ENCODE measurements at regions not wholly inside any gene's neighbourhood (a gene's known extent, or its start where the extent isn't known, plus 50 kb on each side); places are given as distances from the start of the nearest gene placed in this dataset.
A peak's percentile ranks its signal among the peaks of the same experiment; 100 is the strongest.

- no peak overlapping the region for H3K4me3 ChIP-seq (ENCODE audit: low read length)
- WGBS = 82% methylated on average over 2 of the region's 2 CpGs
- no peaks in the 10 kb centered on the region for H3K27me3 ChIP-seq (ENCODE audit: control insufficient read depth, insufficient read depth)
- ATAC-seq = no peak
- no peaks in the 10 kb centered on the region for H3K4me1 ChIP-seq (ENCODE audit: control insufficient read depth, insufficient read depth, low read length)
- no peak for DNase-seq
- H3K9me3 ChIP-seq (ENCODE audit: control insufficient read depth, low read length) = no peaks in the 10 kb centered on the region
- no peak overlapping the region for H3K27ac ChIP-seq (ENCODE audit: low read length)
- intact Hi-C loops (cut with DNase I) = no loop called here
Observed at GRCh38 chr6:121499666-121500065, 64.2 kb downstream of the GJA1 start.

DNA sequence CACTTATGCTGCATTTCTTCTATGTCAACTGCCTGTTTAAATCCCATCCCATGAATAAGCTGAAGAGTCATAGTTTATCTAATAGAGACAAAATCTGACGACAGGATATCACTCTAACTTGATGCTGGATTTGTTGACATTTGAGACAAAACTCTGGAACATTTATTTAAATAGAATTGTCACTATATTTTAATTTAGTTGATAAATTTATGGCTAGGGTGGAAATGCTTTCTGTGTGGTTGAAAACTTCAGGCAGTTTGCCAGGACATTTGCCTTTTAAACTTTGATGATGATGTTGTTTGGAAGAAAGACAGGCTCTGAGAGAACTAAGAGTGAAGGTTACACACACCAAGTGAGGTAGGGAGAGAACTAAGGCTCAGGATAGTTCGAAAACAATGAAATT lies 68.1 kb downstream of the GJA1 start:
- Histone ChIP-seq H3K27me3 (ENCODE audit: control insufficient read depth, insufficient read depth) (no peaks in the 10 kb centered on the region), H3K9me3 (ENCODE audit: control insufficient read depth, low read length) (no peaks in the 10 kb centered on the region), H3K4me1 (ENCODE audit: control insufficient read depth, insufficient read depth, low read length) (no peaks in the 10 kb centered on the region), H3K4me3 (ENCODE audit: low read length) (no peak overlapping the region), H3K27ac (ENCODE audit: low read length) (no peak overlapping the region)
- intact Hi-C loops (cut with DNase I) = no loop called here
- DNase-seq (no peak), ATAC-seq (no peak)
- 51% methylated on average over 2 of the region's 2 CpGs for WGBS

- H3K4me1 ChIP-seq (ENCODE audit: control insufficient read depth, insufficient read depth, low read length) = no peaks in the 10 kb centered on the region
- no peak overlapping the region for H3K27ac ChIP-seq (ENCODE audit: low read length)
- intact Hi-C loops (cut with DNase I) = no loop called here
- H3K9me3 ChIP-seq (ENCODE audit: control insufficient read depth, low read length) = no peaks in the 10 kb centered on the region
- no peaks in the 10 kb centered on the region for H3K27me3 ChIP-seq (ENCODE audit: control insufficient read depth, insufficient read depth)
- ATAC-seq (no peak), DNase-seq (no peak)
- 38% methylated on average over 1 of the region's 1 CpG for WGBS
- no peak overlapping the region for H3K4me3 ChIP-seq (ENCODE audit: low read length)
Observed at GRCh38 chr6:121504227-121504626, 68.8 kb downstream of the GJA1 start.

DNA sequence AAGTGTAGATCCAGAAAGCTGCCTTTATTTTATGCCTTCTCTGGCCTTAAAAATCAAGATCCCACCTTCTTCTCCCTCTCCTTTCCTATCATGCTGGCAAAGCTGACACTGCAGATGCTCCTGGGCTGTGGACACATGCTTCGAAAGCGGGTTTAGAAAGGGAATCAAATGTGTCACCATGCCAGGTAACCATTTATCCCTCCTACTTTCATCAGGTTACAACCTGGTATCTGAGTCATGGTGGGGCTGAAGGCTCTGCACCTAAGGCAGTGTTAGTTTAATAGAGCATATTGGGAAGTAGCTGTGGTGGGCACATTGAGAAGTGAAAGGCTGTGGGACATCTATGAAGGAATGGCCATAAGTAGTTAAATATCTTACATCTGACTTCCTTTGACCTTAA lies 69.8 kb downstream of the GJA1 start:
- 95% methylated on average over 2 of the region's 2 CpGs for WGBS
- no peak for ATAC-seq

DNA sequence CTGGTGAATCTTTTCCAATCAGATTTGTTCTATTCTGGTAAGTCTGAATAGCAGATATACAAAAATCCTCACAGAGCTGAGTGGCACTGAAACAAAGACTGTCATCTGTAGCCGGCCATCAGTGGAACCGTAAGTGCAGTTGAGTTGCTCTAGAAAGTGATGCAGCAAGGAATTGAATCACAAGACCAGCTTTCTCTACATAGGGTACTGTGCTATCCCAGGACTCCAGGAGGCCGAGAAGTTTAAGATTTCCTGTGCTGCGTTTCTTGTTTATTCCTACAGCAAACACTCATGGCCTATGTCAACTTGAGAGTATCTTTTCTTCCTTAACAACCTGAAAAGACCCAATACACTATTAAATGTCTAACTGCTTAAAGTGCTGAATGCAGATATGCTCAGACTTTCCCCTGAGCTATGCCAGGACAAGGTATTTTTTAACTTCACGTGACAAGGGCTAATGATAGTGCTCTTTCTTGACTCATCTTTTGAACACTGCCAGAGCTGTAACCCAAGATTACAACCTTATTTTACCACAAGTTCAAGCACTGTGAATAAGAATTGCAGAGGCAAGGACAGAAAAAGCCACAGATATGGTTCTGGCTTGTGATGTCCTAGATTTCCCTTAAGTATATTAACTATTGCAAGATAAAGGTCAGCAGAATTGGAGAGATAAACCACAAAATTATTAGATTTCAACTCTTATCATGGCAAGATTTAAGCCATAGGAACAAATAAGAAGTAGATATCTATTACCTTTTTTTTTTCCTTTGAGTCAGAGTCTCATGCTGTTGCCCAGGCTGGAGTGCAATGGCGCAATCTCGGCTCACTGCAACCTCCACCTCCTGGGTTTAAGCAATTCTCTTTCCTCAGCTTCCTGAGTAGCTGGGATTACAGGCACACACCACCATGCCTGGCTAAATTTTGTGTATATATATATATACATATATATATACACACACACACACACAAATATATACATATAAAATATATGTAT lies 71.6 kb downstream of the GJA1 start:
- H3K27me3 ChIP-seq (ENCODE audit: control insufficient read depth, insufficient read depth) = no peaks in the 10 kb centered on the region
- ATAC-seq (no peak), DNase-seq (no peak)
- H3K4me1 ChIP-seq (ENCODE audit: control insufficient read depth, insufficient read depth, low read length) = no peaks in the 10 kb centered on the region
- intact Hi-C loops (cut with DNase I) = no loop called here
- WGBS = 63% methylated on average over 7 of the region's 7 CpGs
- no peak overlapping the region for H3K27ac ChIP-seq (ENCODE audit: low read length)
- H3K9me3 ChIP-seq (ENCODE audit: control insufficient read depth, low read length) = no peaks in the 10 kb centered on the region
- no peak overlapping the region for H3K4me3 ChIP-seq (ENCODE audit: low read length)

More for the DNA sequence above, 69.8 kb downstream of the GJA1 start:
- Histone ChIP-seq H3K27me3 (ENCODE audit: control insufficient read depth, insufficient read depth) (no peaks in the 10 kb centered on the region), H3K27ac (ENCODE audit: low read length) (no peak overlapping the region), H3K4me1 (ENCODE audit: control insufficient read depth, insufficient read depth, low read length) (no peaks in the 10 kb centered on the region), H3K9me3 (ENCODE audit: control insufficient read depth, low read length) (no peaks in the 10 kb centered on the region), H3K4me3 (ENCODE audit: low read length) (no peak overlapping the region)
- intact Hi-C loops (cut with DNase I) = no loop called here
- no peak for DNase-seq

DNA sequence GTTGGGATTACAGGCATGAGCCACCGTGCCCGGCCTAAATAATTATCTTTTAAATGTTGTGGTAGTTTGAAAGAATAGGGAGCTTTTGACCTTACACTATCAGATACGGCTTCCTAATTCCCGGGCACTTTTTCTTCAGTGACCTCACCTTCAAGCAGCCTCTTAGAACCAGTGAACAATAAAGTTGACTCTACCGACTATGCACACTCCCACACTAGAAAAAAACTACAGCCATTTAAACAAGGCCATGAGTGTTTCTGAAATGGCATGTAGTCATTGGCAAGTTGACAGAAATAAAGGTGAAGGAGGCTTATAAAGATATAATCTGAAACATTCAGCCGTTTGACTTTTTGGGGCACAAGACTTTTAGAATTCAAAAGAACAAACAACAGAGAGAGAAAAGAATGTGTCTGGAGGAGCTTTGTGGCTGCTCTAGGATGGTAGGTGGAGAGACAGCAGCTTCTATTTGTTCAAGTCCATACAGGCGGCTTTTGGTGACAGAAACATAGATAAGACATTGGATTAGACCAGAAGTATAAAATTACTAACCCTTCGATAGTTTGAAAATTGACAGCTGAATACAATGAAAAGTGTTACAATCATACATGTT lies 75.2 kb downstream of the GJA1 start:
- intact Hi-C loops (cut with DNase I) = no loop called here
- ATAC-seq = peak in 1 of 2 donors; percentile 68
- DNase-seq = no peak
- Histone ChIP-seq H3K27me3 (ENCODE audit: control insufficient read depth, insufficient read depth) (no peaks in the 10 kb centered on the region), H3K27ac (ENCODE audit: low read length) (no peak overlapping the region), H3K9me3 (ENCODE audit: control insufficient read depth, low read length) (no peaks in the 10 kb centered on the region), H3K4me3 (ENCODE audit: low read length) (no peak overlapping the region), H3K4me1 (ENCODE audit: control insufficient read depth, insufficient read depth, low read length) (no peaks in the 10 kb centered on the region)
- WGBS = 51% methylated on average over 8 of the region's 8 CpGs

DNA sequence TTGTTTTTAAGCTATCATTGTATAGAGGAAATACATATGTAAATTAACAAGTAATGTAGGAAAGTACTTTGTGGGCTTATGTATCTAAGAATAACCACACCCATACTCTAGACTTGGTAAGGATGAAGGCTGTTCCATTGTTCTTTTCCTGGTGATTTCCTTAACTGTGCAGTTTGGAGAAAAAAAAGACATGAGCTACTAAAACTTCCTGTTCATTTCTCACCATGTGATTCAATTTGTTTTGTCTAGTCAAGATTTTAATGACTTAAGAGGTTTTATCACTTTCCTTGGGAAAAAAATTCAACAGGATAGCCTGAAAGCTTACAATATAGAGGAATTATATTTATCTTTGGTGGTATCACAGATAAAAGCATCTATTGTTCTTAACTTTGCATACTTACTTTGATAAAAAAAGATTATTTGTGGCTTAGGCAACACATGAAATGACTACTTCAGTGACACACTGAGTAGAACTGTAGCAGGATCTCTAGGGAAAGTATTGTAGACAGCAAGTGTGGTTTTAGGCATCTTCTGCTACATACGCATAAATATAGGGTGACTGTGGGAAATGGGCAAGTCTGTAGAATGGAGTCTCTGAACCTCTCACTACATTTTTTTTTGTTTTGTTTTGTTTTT lies 80.3 kb downstream of the GJA1 start:
- 73% methylated on average over 1 of the region's 1 CpG for WGBS
- H3K27ac ChIP-seq (ENCODE audit: low read length) = no peak overlapping the region
- H3K9me3 ChIP-seq (ENCODE audit: control insufficient read depth, low read length) = no peaks in the 10 kb centered on the region
- no peaks in the 10 kb centered on the region for H3K27me3 ChIP-seq (ENCODE audit: control insufficient read depth, insufficient read depth)
- no peak overlapping the region for H3K4me3 ChIP-seq (ENCODE audit: low read length)
- intact Hi-C loops (cut with DNase I) = no loop called here
- no peak for DNase-seq
- H3K4me1 ChIP-seq (ENCODE audit: control insufficient read depth, insufficient read depth, low read length) = no peaks in the 10 kb centered on the region
- peak in 1 of 2 donors; percentile 87 for ATAC-seq

DNA sequence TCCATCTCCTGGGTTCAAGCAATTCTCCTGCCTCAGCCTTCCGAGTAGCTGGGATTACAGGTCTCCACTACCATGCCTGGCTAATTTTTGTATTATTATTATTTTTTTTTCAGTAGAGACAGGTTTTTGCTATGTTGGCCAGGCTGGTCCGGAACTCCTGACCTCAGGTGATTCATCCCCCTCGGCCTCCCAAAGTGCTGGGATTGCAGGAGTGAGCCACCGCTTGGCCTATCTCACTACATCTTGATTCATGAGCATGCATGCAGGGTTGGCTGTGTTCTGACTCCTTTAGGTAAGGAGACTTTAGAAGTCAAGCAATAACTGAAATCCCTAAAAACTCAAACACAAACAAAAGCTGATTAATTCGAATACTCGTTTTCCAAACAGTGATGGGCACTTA lies 80.9 kb downstream of the GJA1 start:
- DNase-seq (no peak), ATAC-seq (no peak)
- intact Hi-C loops (cut with DNase I) = no loop called here
- no peak overlapping the region for H3K4me3 ChIP-seq (ENCODE audit: low read length)
- H3K27me3 ChIP-seq (ENCODE audit: control insufficient read depth, insufficient read depth) = no peaks in the 10 kb centered on the region
- H3K4me1 ChIP-seq (ENCODE audit: control insufficient read depth, insufficient read depth, low read length) = no peaks in the 10 kb centered on the region
- no peak overlapping the region for H3K27ac ChIP-seq (ENCODE audit: low read length)
- WGBS = 94% methylated on average over 6 of the region's 6 CpGs
- H3K9me3 ChIP-seq (ENCODE audit: control insufficient read depth, low read length) = no peaks in the 10 kb centered on the region

GRCh38 chr6:121520337-121521163 lies 85.1 kb downstream of the GJA1 start:
- no peaks in the 10 kb centered on the region for H3K27me3 ChIP-seq (ENCODE audit: control insufficient read depth, insufficient read depth)
- WGBS = 87% methylated on average over 7 of the region's 7 CpGs
- ATAC-seq (peak in 1 of 2 donors; percentile 24), DNase-seq (no peak)
- H3K9me3 ChIP-seq (ENCODE audit: control insufficient read depth, low read length) = no peaks in the 10 kb centered on the region
- H3K27ac ChIP-seq (ENCODE audit: low read length) = no peak overlapping the region
- intact Hi-C loops (cut with DNase I) = no loop called here
- no peak overlapping the region for H3K4me3 ChIP-seq (ENCODE audit: low read length)
- no peaks in the 10 kb centered on the region for H3K4me1 ChIP-seq (ENCODE audit: control insufficient read depth, insufficient read depth, low read length)

- DNase-seq (no peak), ATAC-seq (no peak)
- Histone ChIP-seq H3K9me3 (ENCODE audit: control insufficient read depth, low read length) (no peaks in the 10 kb centered on the region), H3K4me1 (ENCODE audit: control insufficient read depth, insufficient read depth, low read length) (no peaks in the 10 kb centered on the region), H3K27me3 (ENCODE audit: control insufficient read depth, insufficient read depth) (no peaks in the 10 kb centered on the region), H3K4me3 (ENCODE audit: low read length) (no peak overlapping the region), H3K27ac (ENCODE audit: low read length) (no peak overlapping the region)
- intact Hi-C loops (cut with DNase I) = no loop called here
- WGBS = 88% methylated on average over 2 of the region's 2 CpGs
Observed at GRCh38 chr6:121521164-121521555, 85.7 kb downstream of the GJA1 start.

Data from right cardiac atrium (tissue), 5 donors.